Keratinocyte (primary cell): ENCODE measurements at regions not wholly inside any gene's neighbourhood (a gene's known extent, or its start where the extent isn't known, plus 50 kb on each side); places are given as distances from the start of the nearest gene placed in this dataset.

Source experiments
- EZH2 ChIP-seq: IDR thresholded peaks from one replicate; pipeline ENCODE4 v1.6.1; 2012; ENCODE audit warnings: inconsistent platforms, mild to moderate bottlenecking, low read length, moderate library complexity
- TF ChIP-seq, protein P1 (sequence below), 3 experiments: IDR thresholded peaks in 1 of 3; conservative IDR thresholded peaks in 1 of 3; optimal IDR thresholded peaks in 1 of 3; 2 replicates in 2 of 3; 3 replicates in 1 of 3; pipeline versions ENCODE3 to v1.5.1; 2011; ENCODE audit warnings: low read length in 3 of 3, mild to moderate bottlenecking in 3 of 3, moderate library complexity in 2 of 3, control low read depth in 1 of 3, inconsistent platforms in 1 of 3; ENCODE audit not compliant: insufficient read depth in 2 of 3; ENCODE audit errors: extremely low read depth in 1 of 3

DNA sequence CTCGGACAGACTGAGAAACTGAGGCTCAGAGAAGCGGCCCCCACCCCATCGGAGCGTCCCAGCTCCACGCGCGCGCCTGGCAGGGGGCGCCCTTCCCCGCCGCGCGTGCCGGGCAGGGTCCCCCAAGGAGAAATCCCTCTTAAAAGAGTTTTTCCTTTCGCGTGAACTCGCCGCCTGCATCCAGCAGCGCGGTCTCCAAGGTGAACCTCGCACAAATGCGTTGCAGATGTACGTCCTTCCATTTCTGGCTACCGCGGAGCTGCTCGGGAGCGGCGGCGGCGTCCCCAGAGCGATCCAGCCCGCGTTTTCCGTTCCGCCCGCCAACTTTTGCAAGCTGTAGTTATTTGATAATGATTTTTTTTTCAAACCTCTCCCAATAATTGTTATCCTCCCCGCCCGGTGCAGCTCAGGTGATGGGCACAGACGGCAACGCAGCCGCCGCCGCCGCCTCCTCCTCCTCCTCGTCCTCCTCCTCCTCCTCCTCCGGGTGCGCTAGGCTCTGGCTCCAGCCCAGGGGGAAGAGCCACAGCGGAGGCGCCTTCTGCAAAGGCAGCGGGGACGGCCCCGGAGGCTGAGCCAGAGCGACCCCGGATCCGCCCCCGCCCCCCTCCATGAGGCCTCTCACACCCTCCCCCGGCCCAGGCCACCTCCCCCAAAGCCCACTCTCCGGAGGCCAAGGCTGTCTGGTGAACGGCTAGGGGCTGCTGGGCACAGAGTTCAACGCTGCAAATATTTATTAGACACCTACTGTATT lies 74.0 kb upstream of the CUX1 start:
- TF ChIP-seq, protein P1, sequence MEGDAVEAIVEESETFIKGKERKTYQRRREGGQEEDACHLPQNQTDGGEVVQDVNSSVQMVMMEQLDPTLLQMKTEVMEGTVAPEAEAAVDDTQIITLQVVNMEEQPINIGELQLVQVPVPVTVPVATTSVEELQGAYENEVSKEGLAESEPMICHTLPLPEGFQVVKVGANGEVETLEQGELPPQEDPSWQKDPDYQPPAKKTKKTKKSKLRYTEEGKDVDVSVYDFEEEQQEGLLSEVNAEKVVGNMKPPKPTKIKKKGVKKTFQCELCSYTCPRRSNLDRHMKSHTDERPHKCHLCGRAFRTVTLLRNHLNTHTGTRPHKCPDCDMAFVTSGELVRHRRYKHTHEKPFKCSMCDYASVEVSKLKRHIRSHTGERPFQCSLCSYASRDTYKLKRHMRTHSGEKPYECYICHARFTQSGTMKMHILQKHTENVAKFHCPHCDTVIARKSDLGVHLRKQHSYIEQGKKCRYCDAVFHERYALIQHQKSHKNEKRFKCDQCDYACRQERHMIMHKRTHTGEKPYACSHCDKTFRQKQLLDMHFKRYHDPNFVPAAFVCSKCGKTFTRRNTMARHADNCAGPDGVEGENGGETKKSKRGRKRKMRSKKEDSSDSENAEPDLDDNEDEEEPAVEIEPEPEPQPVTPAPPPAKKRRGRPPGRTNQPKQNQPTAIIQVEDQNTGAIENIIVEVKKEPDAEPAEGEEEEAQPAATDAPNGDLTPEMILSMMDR (optimal IDR thresholded peaks at IDR 0.05 in 1 of 3, IDR thresholded peaks at IDR 0.05 in 1 of 3, conservative IDR thresholded peaks at IDR 0.05 in 1 of 3; ENCODE audit: extremely low read depth in 1 of 3, insufficient read depth in 2 of 3, low read length in 3 of 3): peak; percentile 32 to 51 (median 48)
- TF ChIP-seq EZH2: no peak
